Spleen (tissue), 11 donors: ENCODE measurements at regions not wholly inside any gene's neighbourhood (a gene's known extent, or its start where the extent isn't known, plus 50 kb on each side); places are given as distances from the start of the nearest gene placed in this dataset.

ENCODE experiments used
- DNase-seq: peaks from one replicate; pipeline ENCODE4 v3.0.0-alpha.2; 2020
- H3K27ac ChIP-seq, 8 donors: fragments of 200-600 bp; sonication (generic) in 7 of 8; 1 replicate in 4 of 8; 2 replicates in 4 of 8; pipeline versions ENCODE4 v1.5.0 to v1.8.0; 2016 to 2021; ENCODE audit warnings: inconsistent platforms in 4 of 8, mild to moderate bottlenecking in 4 of 8, moderate library complexity in 1 of 8
- H3K27me3 ChIP-seq, 7 donors: fragments of 200-600 bp; sonication (generic) in 6 of 7; replicated peaks in 1 of 7; 1 replicate in 4 of 7; 2 replicates in 3 of 7; pipeline versions ENCODE4 v1.5.0 to v1.8.0; 2016 to 2021; ENCODE audit warnings: inconsistent platforms in 3 of 7, mild to moderate bottlenecking in 1 of 7
- H3K36me3 ChIP-seq, 6 donors: fragments of 200-600 bp; sonication (generic) in 5 of 6; 1 replicate in 4 of 6; 2 replicates in 2 of 6; pipeline versions ENCODE4 v1.5.0 to v1.8.0; 2016 to 2021; ENCODE audit warnings: inconsistent platforms in 2 of 6
- H3K4me1 ChIP-seq, 6 donors: fragments of 200-600 bp; sonication (generic) in 5 of 6; 1 replicate in 3 of 6; 2 replicates in 3 of 6; pipeline versions ENCODE4 v1.5.0 to v1.8.0; 2016 to 2021; ENCODE audit warnings: inconsistent platforms in 3 of 6
- H3K4me3 ChIP-seq, 8 donors: fragments of 200-600 bp; sonication (generic) in 7 of 8; 1 replicate in 4 of 8; 2 replicates in 4 of 8; pipeline versions ENCODE4 v1.5.0 to v1.8.0; 2016 to 2021; ENCODE audit warnings: inconsistent platforms in 4 of 8, mild to moderate bottlenecking in 4 of 8, moderate library complexity in 2 of 8
- H3K9me3 ChIP-seq, 8 donors: fragments of 200-600 bp; sonication (generic) in 7 of 8; 1 replicate in 4 of 8; 2 replicates in 4 of 8; pipeline versions ENCODE4 v1.5.0 to v1.8.0; 2016 to 2021; ENCODE audit warnings: inconsistent platforms in 4 of 8
- POLR2A ChIP-seq, 3 donors: fragments of 450-650 bp; IDR thresholded peaks; one replicate each; pipeline ENCODE4 v1.5.1; 2017; ENCODE audit warnings: antibody characterized with exemption in 3 of 3, mild to moderate bottlenecking in 1 of 3
- POLR2AphosphoS5 ChIP-seq, 3 donors: sonication (generic); formaldehyde crosslinking; IDR thresholded peaks; one replicate each; pipeline ENCODE4 v1.5.1; 2017; ENCODE audit warnings: antibody characterized with exemption in 3 of 3
- WGBS, 5 donors: extraction: QIAGEN DNeasy Blood & Tissue Kit in 3 of 5; methylation state at CpG; one replicate each; pipeline versions ENCODE4 v1.1.5 to v1.1.7; 2013 to 2018; 5-methylcytosine and 5-hydroxymethylcytosine counted together
- intact Hi-C: fragments of 100-400 bp; cut with DNase I; formaldehyde crosslinking; loops from one replicate; pipeline ENCODE4 v1.15.0; 2023; ENCODE audit warnings: low total_unique reads
- TF ChIP-seq, protein P1 (sequence below), 11 experiments: fragments of 200-600 bp in 7 of 11; fragments of 450-650 bp in 4 of 11; sonication (generic) in 4 of 11; IDR thresholded peaks in 8 of 11; conservative IDR thresholded peaks in 3 of 11; 1 replicate in 7 of 11; 2 replicates in 4 of 11; pipeline versions ENCODE4 v1.4.0 to v1.8.0; 2016 to 2021; ENCODE audit warnings: antibody characterized with exemption in 11 of 11, inconsistent platforms in 4 of 11, mild to moderate bottlenecking in 1 of 11
- donor health status: healthy with polysubstance abuse.
- donor health status: DM: no; HTN: no; CAD: no; lungs with moderate emphysema.
- donor health status: DM: no; HTN: no; CAD: no.
- donor health status: Bipolar disorder and iron deficiency.
- donor health status: healthy.
- donor health status: DM: no; HTN: no; CAD: no.
- donor health status: DM: yes; HTN: yes; CAD: no.

GRCh38 chr17:71546419-71546818 lies 574.4 kb upstream of the SOX9 start:
- no peaks in the 10 kb centered on the region for H3K27me3 ChIP-seq
- no peaks in the 10 kb centered on the region for H3K4me1 ChIP-seq
- intact Hi-C loops: no loop called here
- no peak overlapping the region for H3K27ac ChIP-seq
- WGBS, 5 donors: 45 to 85% (median 64%) methylated on average over 2 of the region's 2 CpGs
- H3K4me3 ChIP-seq: no peak overlapping the region
- TF ChIP-seq, protein P1, sequence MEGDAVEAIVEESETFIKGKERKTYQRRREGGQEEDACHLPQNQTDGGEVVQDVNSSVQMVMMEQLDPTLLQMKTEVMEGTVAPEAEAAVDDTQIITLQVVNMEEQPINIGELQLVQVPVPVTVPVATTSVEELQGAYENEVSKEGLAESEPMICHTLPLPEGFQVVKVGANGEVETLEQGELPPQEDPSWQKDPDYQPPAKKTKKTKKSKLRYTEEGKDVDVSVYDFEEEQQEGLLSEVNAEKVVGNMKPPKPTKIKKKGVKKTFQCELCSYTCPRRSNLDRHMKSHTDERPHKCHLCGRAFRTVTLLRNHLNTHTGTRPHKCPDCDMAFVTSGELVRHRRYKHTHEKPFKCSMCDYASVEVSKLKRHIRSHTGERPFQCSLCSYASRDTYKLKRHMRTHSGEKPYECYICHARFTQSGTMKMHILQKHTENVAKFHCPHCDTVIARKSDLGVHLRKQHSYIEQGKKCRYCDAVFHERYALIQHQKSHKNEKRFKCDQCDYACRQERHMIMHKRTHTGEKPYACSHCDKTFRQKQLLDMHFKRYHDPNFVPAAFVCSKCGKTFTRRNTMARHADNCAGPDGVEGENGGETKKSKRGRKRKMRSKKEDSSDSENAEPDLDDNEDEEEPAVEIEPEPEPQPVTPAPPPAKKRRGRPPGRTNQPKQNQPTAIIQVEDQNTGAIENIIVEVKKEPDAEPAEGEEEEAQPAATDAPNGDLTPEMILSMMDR (IDR thresholded peaks at IDR 0.05 in 8 of 11, conservative IDR thresholded peaks at IDR 0.05 in 3 of 11): no peak
- TF ChIP-seq POLR2AphosphoS5 (IDR thresholded peaks at IDR 0.05) (no peak), POLR2A (IDR thresholded peaks at IDR 0.05) (no peak)
- H3K36me3 ChIP-seq: no peaks in the 10 kb centered on the region
- DNase-seq: no peak
- peaks cover 0 to 6% (median 0%) of the 10 kb centered on the region in 8 donors for H3K9me3 ChIP-seq

DNA sequence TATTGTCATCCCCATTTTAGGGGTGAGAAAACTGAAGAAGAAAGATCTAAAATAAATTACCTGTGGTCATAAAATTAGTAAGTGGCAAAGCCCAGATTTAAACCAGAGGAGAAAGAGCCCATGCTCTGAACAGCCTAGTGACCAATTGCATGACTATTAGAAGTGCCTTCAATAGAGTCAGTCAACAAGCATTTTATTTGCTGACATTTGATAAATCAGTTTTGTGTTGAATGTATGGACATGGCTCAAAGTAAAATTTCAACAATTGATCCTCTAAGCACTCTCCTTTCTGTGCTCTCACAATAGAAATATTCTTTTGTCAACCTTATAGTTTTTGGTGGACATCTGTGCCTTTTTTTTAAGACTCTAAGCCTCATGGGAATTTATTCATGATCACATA lies 572.9 kb upstream of the SOX9 start:
- intact Hi-C loops: no loop called here
- Histone ChIP-seq H3K27me3 (no peaks in the 10 kb centered on the region), H3K36me3 (no peaks in the 10 kb centered on the region), H3K9me3 (peaks cover 0 to 6% (median 0%) of the 10 kb centered on the region in 8 donors), H3K27ac (no peak overlapping the region), H3K4me1 (no peaks in the 10 kb centered on the region), H3K4me3 (no peak overlapping the region)
- no peak for DNase-seq
- TF ChIP-seq POLR2AphosphoS5 (IDR thresholded peaks at IDR 0.05): no peak
- TF ChIP-seq, protein P1 (IDR thresholded peaks at IDR 0.05 in 8 of 11, conservative IDR thresholded peaks at IDR 0.05 in 3 of 11): no peak
- TF ChIP-seq POLR2A (IDR thresholded peaks at IDR 0.05): no peak

- intact Hi-C loops: no loop called here
- H3K27me3 ChIP-seq: no peaks in the 10 kb centered on the region
- TF ChIP-seq POLR2AphosphoS5 (IDR thresholded peaks at IDR 0.05) (no peak), POLR2A (IDR thresholded peaks at IDR 0.05) (no peak)
- TF ChIP-seq, protein P1 (IDR thresholded peaks at IDR 0.05 in 8 of 11, conservative IDR thresholded peaks at IDR 0.05 in 3 of 11): no peak
- no peak overlapping the region for H3K4me3 ChIP-seq
- H3K27ac ChIP-seq: no peak overlapping the region
- 71 to 91% (median 76%) methylated on average over 5 of the region's 5 CpGs for WGBS, 5 donors
- H3K36me3 ChIP-seq: no peaks in the 10 kb centered on the region
- H3K4me1 ChIP-seq: no peaks in the 10 kb centered on the region
- H3K9me3 ChIP-seq: peaks cover 0 to 6% (median 0%) of the 10 kb centered on the region in 8 donors
- no peak for DNase-seq
Measured at GRCh38 chr17:71548540-71549190, 572.2 kb upstream of the SOX9 start.

DNA sequence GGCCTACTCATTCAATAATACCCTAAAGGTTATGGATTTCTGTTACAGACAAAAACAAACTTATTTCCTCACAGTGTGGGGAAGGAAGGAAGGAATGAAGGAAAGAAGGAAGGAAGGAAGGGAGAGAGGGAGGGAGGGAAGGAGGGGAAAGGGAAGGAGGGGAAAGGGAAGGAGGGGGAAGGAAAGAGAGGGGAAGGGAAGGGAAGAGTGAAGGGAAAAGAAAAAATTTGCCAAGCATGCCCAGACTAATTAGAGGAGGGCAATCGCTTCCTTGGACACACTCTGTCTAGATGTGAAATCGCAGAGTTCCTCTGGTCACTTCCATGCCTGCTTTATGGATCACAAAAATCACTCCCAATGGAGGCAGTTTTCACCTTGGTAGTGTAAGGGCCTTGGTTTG lies 570.1 kb upstream of the SOX9 start:
- Histone ChIP-seq H3K27me3 (no peaks in the 10 kb centered on the region), H3K27ac (no peak overlapping the region), H3K4me3 (no peak overlapping the region), H3K36me3 (no peaks in the 10 kb centered on the region), H3K4me1 (no peaks in the 10 kb centered on the region), H3K9me3 (peaks cover 0 to 6% (median 0%) of the 10 kb centered on the region in 8 donors)
- no peak for TF ChIP-seq POLR2AphosphoS5 (IDR thresholded peaks at IDR 0.05)
- TF ChIP-seq POLR2A (IDR thresholded peaks at IDR 0.05): no peak
- TF ChIP-seq, protein P1 (IDR thresholded peaks at IDR 0.05 in 8 of 11, conservative IDR thresholded peaks at IDR 0.05 in 3 of 11): no peak
- DNase-seq: no peak
- WGBS, 5 donors: 84 to 98% (median 85%) methylated on average over 2 of the region's 2 CpGs
- intact Hi-C loops: no loop called here
